ENCODE measurements at regions not wholly inside any gene's neighbourhood (a gene's known extent, or its start where the extent isn't known, plus 50 kb on each side); places are given as distances from the start of the nearest gene placed in this dataset.

- DNase-seq: peak in 5 of 10 donors; percentile 59 to 93 (median 84)
Measured at GRCh38 chr17:77319211-77320043, 178.7 kb downstream of the SEC14L1 start.

GRCh38 chr17:77320044-77320440 lies 179.3 kb downstream of the SEC14L1 start:
- DNase-seq: peak in 3 of 10 donors; percentile 66 to 83 (median 72)
- intact Hi-C loops (cut with DNase I): no loop called here

More at GRCh38 chr17:77319211-77320043, 178.7 kb downstream of the SEC14L1 start:
- intact Hi-C loops (cut with DNase I): no loop called here

- DNase-seq: peak in 7 of 10 donors; percentile 50 to 93 (median 73)
Measured at GRCh38 chr17:77320485-77321256, 179.9 kb downstream of the SEC14L1 start.

GRCh38 chr17:77321649-77322513 lies 181.1 kb downstream of the SEC14L1 start:
- intact Hi-C loops (cut with DNase I): no loop called here
- DNase-seq: peak in 3 of 10 donors; percentile 73 to 86 (median 82)

More at GRCh38 chr17:77320485-77321256, 179.9 kb downstream of the SEC14L1 start:
- intact Hi-C loops (cut with DNase I): no loop called here

GRCh38 chr17:77322514-77323412 lies 182.0 kb downstream of the SEC14L1 start:
- DNase-seq: peak in 3 of 10 donors; percentile 76 to 86 (median 85)
- intact Hi-C loops (cut with DNase I): no loop called here

GRCh38 chr17:77323413-77324171 lies 182.8 kb downstream of the SEC14L1 start:
- intact Hi-C loops (cut with DNase I): no loop called here
- DNase-seq: peak in 2 of 10 donors; percentile 75 to 78

DNA sequence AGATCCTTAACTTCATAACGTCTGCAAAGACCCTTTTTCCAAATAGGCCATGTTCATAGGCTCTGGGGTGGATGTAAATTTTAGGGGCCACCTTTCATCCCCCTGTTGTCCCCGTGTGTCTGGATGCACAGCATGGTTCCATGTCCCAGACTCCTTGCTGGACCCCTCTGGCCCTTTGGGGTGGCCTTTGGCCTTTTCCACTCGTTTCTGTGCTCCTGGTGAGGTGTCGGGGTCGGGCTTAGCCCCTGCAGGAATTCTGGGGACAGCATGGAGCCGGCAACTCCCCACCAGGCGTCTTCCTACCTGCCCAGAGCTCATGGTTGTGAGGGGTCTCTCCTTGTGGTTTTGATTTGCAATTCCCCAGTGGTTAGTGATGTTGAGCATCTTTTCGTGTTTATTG lies 183.5 kb downstream of the SEC14L1 start:
- intact Hi-C loops (cut with DNase I): no loop called here
- DNase-seq: peak in 2 of 10 donors; percentile 6 to 10

- intact Hi-C loops (cut with DNase I): no loop called here
Measured at GRCh38 chr17:77325577-77326075, 184.9 kb downstream of the SEC14L1 start.

GRCh38 chr17:77326076-77326591 lies 185.4 kb downstream of the SEC14L1 start:
- peak in 2 of 10 donors; percentile 55 to 64 for DNase-seq
- intact Hi-C loops (cut with DNase I): no loop called here

More at GRCh38 chr17:77325577-77326075, 184.9 kb downstream of the SEC14L1 start:
- no peak for DNase-seq

GRCh38 chr17:77326636-77327035 lies 185.9 kb downstream of the SEC14L1 start:
- peak in 1 of 10 donors; percentile 43 for DNase-seq
- intact Hi-C loops (cut with DNase I): no loop called here

GRCh38 chr17:77327181-77327565 lies 186.4 kb downstream of the SEC14L1 start:
- DNase-seq: peak in 2 of 10 donors; percentile 67 to 75
- intact Hi-C loops (cut with DNase I): no loop called here

DNA sequence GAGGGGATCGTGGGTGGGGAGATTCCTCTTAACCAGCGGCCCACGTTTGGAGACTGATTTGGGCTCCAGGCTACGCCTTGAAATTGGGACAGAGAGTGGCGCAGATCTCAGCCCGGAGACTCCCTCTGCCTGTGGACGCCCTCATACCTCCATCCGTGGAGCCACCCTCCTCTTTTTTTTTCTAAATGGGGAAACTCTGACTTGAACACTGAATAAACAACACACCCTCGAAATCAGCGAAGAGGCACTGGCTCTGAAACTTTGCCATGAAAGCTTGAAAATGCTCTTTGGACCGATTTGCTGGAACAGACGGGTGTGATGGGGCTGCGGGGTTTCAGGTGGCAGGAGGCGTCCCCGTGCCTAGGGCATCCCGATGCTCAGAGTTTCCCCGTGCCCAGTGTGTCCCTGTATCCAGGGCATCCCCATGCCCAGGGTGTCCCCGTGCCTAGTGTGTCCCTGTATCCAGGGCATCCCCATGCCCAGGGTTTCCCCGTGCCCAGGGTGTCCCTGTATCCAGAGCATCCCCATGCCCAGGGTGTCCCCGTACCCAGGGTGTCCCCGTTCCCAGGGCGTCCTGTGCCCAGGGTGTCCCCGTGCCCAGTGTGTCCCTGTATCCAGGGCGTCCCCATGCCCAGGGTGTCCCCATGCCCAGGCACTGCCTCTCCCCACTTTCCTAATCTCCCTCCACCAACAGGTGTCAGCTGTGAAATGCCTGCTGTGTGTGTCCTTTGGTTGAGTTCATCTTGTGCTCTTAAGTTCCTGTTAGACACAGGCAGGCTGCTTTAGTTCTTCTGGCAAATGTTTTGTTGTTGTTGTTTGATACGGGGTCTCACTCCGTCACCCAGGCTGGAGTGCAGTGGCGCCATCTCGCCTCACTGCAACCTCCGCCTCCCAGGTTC lies 187.0 kb downstream of the SEC14L1 start:
- peak in 2 of 10 donors; percentile 83 to 88 for DNase-seq
- intact Hi-C loops (cut with DNase I): no loop called here

- intact Hi-C loops (cut with DNase I): no loop called here
- peak in 3 of 10 donors; percentile 1 to 77 (median 35) for DNase-seq
Measured at GRCh38 chr17:77328823-77329740, 188.3 kb downstream of the SEC14L1 start.

- DNase-seq: peak in 2 of 10 donors; percentile 63 to 67
- intact Hi-C loops (cut with DNase I): no loop called here
Measured at GRCh38 chr17:77329741-77330531, 189.2 kb downstream of the SEC14L1 start.

GRCh38 chr17:77330602-77331081 lies 189.9 kb downstream of the SEC14L1 start:
- intact Hi-C loops (cut with DNase I): loop anchor here (1.0 kb wide), 2 partner anchors 100 to 165 kb away; no protein-coding TSS in a partner anchor
- DNase-seq: peak in 2 of 10 donors; percentile 74 to 77
